H1 (cell line): ENCODE measurements at regions not wholly inside any gene's neighbourhood (a gene's known extent, or its start where the extent isn't known, plus 50 kb on each side); places are given as distances from the start of the nearest gene placed in this dataset.

Experiments used
- ATF2 ChIP-seq: IDR thresholded peaks from 2 replicates; pipeline ENCODE4 v1.6.1; 2012; ENCODE audit warnings: low read length, inconsistent platforms
- BCL11A ChIP-seq, 2 experiments: IDR thresholded peaks; one replicate each; pipeline ENCODE4 v1.6.1; 2011; ENCODE audit warnings: low read depth in 2 of 2, low read length in 2 of 2, mild to moderate bottlenecking in 2 of 2
- RXRA ChIP-seq: IDR thresholded peaks from 2 replicates; pipeline ENCODE4 v1.6.1; 2011; ENCODE audit warnings: low read depth, mild to moderate bottlenecking, low read length, moderate library complexity; ENCODE audit not compliant: insufficient read depth

- no peak for TF ChIP-seq RXRA
- no peak for TF ChIP-seq ATF2
- peak; percentile 29 to 54 for TF ChIP-seq BCL11A (IDR thresholded peaks at IDR 0.05; ENCODE audit: low read depth in 2 of 2, low read length in 2 of 2)
These were observed 160.3 kb upstream of the PELI2 start (continued) for GRCh38 chr14:55957950-55958349.
